Esophagus muscularis mucosa (tissue), 4 donors: ENCODE measurements at regions not wholly inside any gene's neighbourhood (a gene's known extent, or its start where the extent isn't known, plus 50 kb on each side); places are given as distances from the start of the nearest gene placed in this dataset.
A peak's percentile ranks its signal among the peaks of the same experiment; 100 is the strongest.

Source experiments
- EP300 ChIP-seq: sonication (generic); formaldehyde crosslinking; IDR thresholded peaks from one replicate; pipeline ENCODE4 v1.6.1; 2017; ENCODE audit warnings: antibody characterized with exemption
- POLR2A ChIP-seq: fragments of 450-650 bp; IDR thresholded peaks from one replicate; pipeline ENCODE4 v1.6.1; 2017; ENCODE audit warnings: antibody characterized with exemption, moderate library complexity, mild to moderate bottlenecking, low read depth
- TF ChIP-seq, protein P1 (sequence below), 3 experiments: fragments of 200-600 bp in 2 of 3; fragments of 450-650 bp in 1 of 3; sonication (generic) in 2 of 3; IDR thresholded peaks; one replicate each; pipeline ENCODE4 v1.5.1; 2017 to 2019; ENCODE audit warnings: antibody characterized with exemption in 3 of 3, mild to moderate bottlenecking in 2 of 3, moderate library complexity in 1 of 3

DNA sequence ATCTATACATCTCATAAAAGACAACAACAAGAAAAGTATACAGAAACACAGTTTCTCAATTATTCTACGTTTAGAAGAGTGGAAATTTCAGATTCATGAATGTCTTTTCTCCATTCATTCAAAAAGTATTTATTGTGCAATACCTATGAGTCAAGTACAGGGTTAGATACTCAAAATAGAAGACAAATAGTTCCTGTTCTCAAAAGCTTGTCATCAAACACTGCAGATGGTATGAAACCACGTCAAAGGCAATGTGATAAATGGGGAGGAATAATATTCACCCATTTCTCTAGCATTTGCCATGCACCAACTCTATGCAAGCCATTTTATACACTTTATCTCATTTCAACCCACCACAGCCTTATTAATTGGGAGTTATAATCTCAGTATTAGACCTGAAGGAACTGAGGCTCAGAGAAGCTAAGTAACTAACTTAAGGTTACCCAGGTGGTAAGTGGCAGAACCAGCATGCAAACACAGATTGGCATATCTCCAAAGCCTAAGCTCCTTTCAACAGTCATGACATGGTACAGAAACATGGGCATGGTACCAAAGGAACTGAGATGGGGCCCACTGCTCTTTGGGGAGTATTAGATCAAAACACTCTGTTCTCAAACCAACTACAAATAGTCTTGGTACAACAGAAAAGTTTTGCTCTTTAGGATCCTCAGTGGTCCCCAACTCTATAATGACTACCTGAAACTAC is 67.2 kb upstream of the NPAS2 start:
- TF ChIP-seq, protein P1, sequence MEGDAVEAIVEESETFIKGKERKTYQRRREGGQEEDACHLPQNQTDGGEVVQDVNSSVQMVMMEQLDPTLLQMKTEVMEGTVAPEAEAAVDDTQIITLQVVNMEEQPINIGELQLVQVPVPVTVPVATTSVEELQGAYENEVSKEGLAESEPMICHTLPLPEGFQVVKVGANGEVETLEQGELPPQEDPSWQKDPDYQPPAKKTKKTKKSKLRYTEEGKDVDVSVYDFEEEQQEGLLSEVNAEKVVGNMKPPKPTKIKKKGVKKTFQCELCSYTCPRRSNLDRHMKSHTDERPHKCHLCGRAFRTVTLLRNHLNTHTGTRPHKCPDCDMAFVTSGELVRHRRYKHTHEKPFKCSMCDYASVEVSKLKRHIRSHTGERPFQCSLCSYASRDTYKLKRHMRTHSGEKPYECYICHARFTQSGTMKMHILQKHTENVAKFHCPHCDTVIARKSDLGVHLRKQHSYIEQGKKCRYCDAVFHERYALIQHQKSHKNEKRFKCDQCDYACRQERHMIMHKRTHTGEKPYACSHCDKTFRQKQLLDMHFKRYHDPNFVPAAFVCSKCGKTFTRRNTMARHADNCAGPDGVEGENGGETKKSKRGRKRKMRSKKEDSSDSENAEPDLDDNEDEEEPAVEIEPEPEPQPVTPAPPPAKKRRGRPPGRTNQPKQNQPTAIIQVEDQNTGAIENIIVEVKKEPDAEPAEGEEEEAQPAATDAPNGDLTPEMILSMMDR (IDR thresholded peaks at IDR 0.05) = no peak
- TF ChIP-seq POLR2A (no peak), EP300 (peak; percentile 73)
